Ovary (tissue), 7 donors: ENCODE measurements at regions not wholly inside any gene's neighbourhood (a gene's known extent, or its start where the extent isn't known, plus 50 kb on each side); places are given as distances from the start of the nearest gene placed in this dataset.

Source experiments
- DNase-seq, 5 donors: peaks; one replicate each; pipeline ENCODE4 v3.0.0-alpha.2; 2019 to 2020
- H3K27ac ChIP-seq, 2 donors: fragments of 200-600 bp; one replicate each; pipeline versions ENCODE4 v1.5.1 to v1.8.0; 2019 to 2022
- H3K27me3 ChIP-seq: fragments of 200-600 bp; one replicate; pipeline ENCODE4 v1.8.0; 2022
- H3K36me3 ChIP-seq: fragments of 200-600 bp; sonication (generic); one replicate; pipeline ENCODE4 v1.5.1; 2019
- H3K4me1 ChIP-seq: one replicate; pipeline ENCODE4 v1.8.1; 2013; ENCODE audit warnings: mild to moderate bottlenecking, moderate library complexity; ENCODE audit not compliant: insufficient read depth
- H3K4me3 ChIP-seq: fragments of 200-600 bp; sonication (generic); one replicate; pipeline ENCODE4 v1.5.1; 2017
- H3K9me3 ChIP-seq, 2 donors: fragments of 200-600 bp in 1 of 2; sonication (generic) in 1 of 2; one replicate each; pipeline versions ENCODE4 v1.5.1 to v1.8.1; 2013 to 2019; ENCODE audit warnings: mild to moderate bottlenecking in 1 of 2, moderate library complexity in 1 of 2
- CTCF ChIP-seq, 3 donors: fragments of 450-650 bp in 2 of 3; fragments of 200-600 bp in 1 of 3; IDR thresholded peaks; one replicate each; pipeline versions ENCODE4 v1.5.1 to v1.8.0; 2016 to 2022; ENCODE audit warnings: antibody characterized with exemption in 3 of 3, mild to moderate bottlenecking in 1 of 3
- EP300 ChIP-seq: sonication (generic); formaldehyde crosslinking; IDR thresholded peaks from one replicate; pipeline ENCODE4 v1.6.1; 2017; ENCODE audit warnings: antibody characterized with exemption
- POLR2A ChIP-seq: fragments of 450-650 bp; IDR thresholded peaks from one replicate; pipeline ENCODE4 v1.6.1; 2017; ENCODE audit warnings: antibody characterized with exemption, mild to moderate bottlenecking, moderate library complexity
- WGBS, 3 donors: extraction: QIAGEN DNeasy Blood & Tissue Kit in 1 of 3; methylation state at CpG; one replicate each; pipeline versions ENCODE4 v1.1.5 to v1.1.7; 2013 to 2017; 5-methylcytosine and 5-hydroxymethylcytosine counted together
- intact Hi-C, 4 donors: fragments of 100-400 bp; cut with DNase I; formaldehyde crosslinking; loops; one replicate each; pipeline versions ENCODE4 v1.11.0 to v1.15.1; 2022 to 2023
- donor health status: DM: no; HTN: no; CAD: no; lungs with moderate emphysema.
- donor health status: DM: no; HTN: no; CAD: no.
- donor health status: Bipolar disorder and iron deficiency.
- donor health status: DM: no; HTN: no; CAD: no.
- donor health status: DM: yes; HTN: yes; CAD: no.

GRCh38 chr6:134666125-134666524 is 283.8 kb downstream of the ALDH8A1 start:
- no peaks in the 10 kb centered on the region for H3K27me3 ChIP-seq
- no peaks in the 10 kb centered on the region for H3K9me3 ChIP-seq
- intact Hi-C loops = no loop called here
- 94 to 100% (median 96%) methylated on average over 2 of the region's 2 CpGs for WGBS, 3 donors
- peaks cover 4% of the 10 kb centered on the region for H3K4me1 ChIP-seq
- no peak for TF ChIP-seq POLR2A
- no peak for TF ChIP-seq CTCF (IDR thresholded peaks at IDR 0.05)
- no peak for TF ChIP-seq EP300
- no peaks in the 10 kb centered on the region for H3K36me3 ChIP-seq
- H3K4me3 ChIP-seq = no peak overlapping the region
- DNase-seq = no peak
- H3K27ac ChIP-seq = no peak overlapping the region

- Histone ChIP-seq H3K36me3 (no peaks in the 10 kb centered on the region), H3K27me3 (no peaks in the 10 kb centered on the region), H3K4me3 (no peak overlapping the region), H3K27ac (no peak overlapping the region), H3K9me3 (no peaks in the 10 kb centered on the region), H3K4me1 (peaks cover 6% of the 10 kb centered on the region)
- WGBS, 3 donors = 84 to 94% (median 87%) methylated on average over 10 of the region's 10 CpGs
- intact Hi-C loops = no loop called here
- DNase-seq = no peak
- TF ChIP-seq CTCF (IDR thresholded peaks at IDR 0.05) (no peak), POLR2A (no peak), EP300 (no peak)
Observed at GRCh38 chr6:134665029-134665723, 284.7 kb downstream of the ALDH8A1 start.

GRCh38 chr6:134663800-134664535 is 285.9 kb downstream of the ALDH8A1 start:
- no peaks in the 10 kb centered on the region for H3K27me3 ChIP-seq
- 16 to 28% (median 27%) methylated on average over 3 of the region's 3 CpGs for WGBS, 3 donors
- intact Hi-C loops = no loop called here

GRCh38 chr6:134663356-134663755 is 286.5 kb downstream of the ALDH8A1 start:
- H3K27ac ChIP-seq = no peak overlapping the region
- 44 to 57% (median 55%) methylated on average over 4 of the region's 4 CpGs for WGBS, 3 donors

More at GRCh38 chr6:134663800-134664535, 285.9 kb downstream of the ALDH8A1 start:
- Histone ChIP-seq H3K36me3 (no peaks in the 10 kb centered on the region), H3K4me1 (peaks cover 6% of the 10 kb centered on the region), H3K27ac (no peak overlapping the region), H3K9me3 (no peaks in the 10 kb centered on the region), H3K4me3 (no peak overlapping the region)
- TF ChIP-seq CTCF (IDR thresholded peaks at IDR 0.05) (no peak), EP300 (no peak), POLR2A (no peak)
- DNase-seq = peak in 2 of 5 donors; percentile 21 to 53

More at GRCh38 chr6:134663356-134663755, 286.5 kb downstream of the ALDH8A1 start:
- Histone ChIP-seq H3K4me3 (no peak overlapping the region), H3K36me3 (no peaks in the 10 kb centered on the region), H3K9me3 (no peaks in the 10 kb centered on the region), H3K4me1 (peaks cover 6% of the 10 kb centered on the region), H3K27me3 (no peaks in the 10 kb centered on the region)
- no peak for TF ChIP-seq EP300
- no peak for TF ChIP-seq POLR2A
- TF ChIP-seq CTCF (IDR thresholded peaks at IDR 0.05) = no peak
- intact Hi-C loops = no loop called here
- DNase-seq = no peak
